Ascending aorta (tissue), 2 donors: ENCODE measurements at regions not wholly inside any gene's neighbourhood (a gene's known extent, or its start where the extent isn't known, plus 50 kb on each side); places are given as distances from the start of the nearest gene placed in this dataset.

Source experiments
- DNase-seq, 2 donors: peaks; one replicate each; pipeline ENCODE4 v3.0.0-alpha.2; 2019; ENCODE audit warnings: low spot score in 2 of 2
- H3K27ac ChIP-seq, 2 donors: fragments of 200-600 bp; sonication (generic); one replicate each; pipeline ENCODE4 v1.5.1; 2016 to 2017; ENCODE audit warnings: mild to moderate bottlenecking in 1 of 2
- H3K27me3 ChIP-seq: fragments of 200-600 bp; sonication (generic); one replicate; pipeline ENCODE4 v1.5.1; 2017
- H3K36me3 ChIP-seq, 2 donors: fragments of 200-600 bp; sonication (generic); one replicate each; pipeline ENCODE4 v1.5.1; 2016
- H3K4me1 ChIP-seq, 2 donors: fragments of 200-600 bp; sonication (generic); one replicate each; pipeline ENCODE4 v1.5.1; 2016 to 2017; ENCODE audit warnings: mild to moderate bottlenecking in 1 of 2
- H3K4me3 ChIP-seq, 2 donors: fragments of 200-600 bp; sonication (generic); one replicate each; pipeline ENCODE4 v1.5.1; 2016 to 2017; ENCODE audit warnings: mild to moderate bottlenecking in 1 of 2
- H3K9me3 ChIP-seq, 2 donors: fragments of 200-600 bp; sonication (generic); one replicate each; pipeline ENCODE4 v1.5.1; 2016
- CTCF ChIP-seq, 3 experiments: fragments of 200-600 bp in 2 of 3; fragments of 450-650 bp in 1 of 3; sonication (generic) in 2 of 3; IDR thresholded peaks; one replicate each; pipeline ENCODE4 v1.5.1; 2016 to 2019; ENCODE audit warnings: antibody characterized with exemption in 3 of 3, mild to moderate bottlenecking in 1 of 3, moderate library complexity in 1 of 3
- intact Hi-C: fragments of 100-400 bp; cut with DNase I; formaldehyde crosslinking; loops from one replicate; pipeline ENCODE4 v1.15.1; 2023

GRCh38 chr4:177740563-177740962 lies 298.3 kb upstream of the AGA start:
- Histone ChIP-seq H3K4me1 (no peaks in the 10 kb centered on the region), H3K27ac (no peak overlapping the region), H3K9me3 (no peaks in the 10 kb centered on the region), H3K27me3 (no peaks in the 10 kb centered on the region), H3K36me3 (no peaks in the 10 kb centered on the region), H3K4me3 (no peak overlapping the region)
- TF ChIP-seq CTCF (IDR thresholded peaks at IDR 0.05): no peak
- intact Hi-C loops: no loop called here
- no peak for DNase-seq

DNA sequence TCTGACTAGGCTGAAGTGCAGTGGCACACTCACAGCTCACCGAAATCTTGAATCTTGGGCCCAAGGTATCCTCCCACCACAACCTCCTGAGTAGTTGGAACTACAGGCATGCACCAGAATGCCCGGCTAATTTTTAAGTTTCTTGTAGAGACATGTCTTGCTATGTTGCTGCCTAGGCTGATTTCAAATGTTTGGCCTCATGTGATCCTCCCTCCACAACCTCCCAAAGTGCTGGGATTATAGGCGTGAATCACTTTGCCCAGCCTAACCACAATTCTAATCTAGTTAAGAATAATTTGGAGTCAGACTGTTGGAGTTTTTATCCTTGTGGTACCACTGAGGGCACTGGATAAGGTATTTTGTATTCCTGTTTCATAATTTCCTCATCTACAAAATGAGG lies 317.5 kb upstream of the AGA start:
- no peak for TF ChIP-seq CTCF (IDR thresholded peaks at IDR 0.05)
- Histone ChIP-seq H3K9me3 (no peaks in the 10 kb centered on the region), H3K27me3 (no peaks in the 10 kb centered on the region), H3K36me3 (no peaks in the 10 kb centered on the region), H3K27ac (no peak overlapping the region), H3K4me1 (no peaks in the 10 kb centered on the region), H3K4me3 (no peak overlapping the region)
- no peak for DNase-seq
- intact Hi-C loops: no loop called here

GRCh38 chr4:177761692-177762091 lies 319.5 kb upstream of the AGA start:
- no peak overlapping the region for H3K4me3 ChIP-seq
- H3K36me3 ChIP-seq: no peaks in the 10 kb centered on the region
- H3K4me1 ChIP-seq: no peaks in the 10 kb centered on the region
- no peaks in the 10 kb centered on the region for H3K27me3 ChIP-seq
- intact Hi-C loops: no loop called here
- no peak for DNase-seq
- no peak overlapping the region for H3K27ac ChIP-seq
- no peak for TF ChIP-seq CTCF (IDR thresholded peaks at IDR 0.05)
- no peaks in the 10 kb centered on the region for H3K9me3 ChIP-seq

GRCh38 chr4:177769155-177769554 lies 326.9 kb upstream of the AGA start:
- intact Hi-C loops: no loop called here
- Histone ChIP-seq H3K27ac (no peak overlapping the region), H3K4me1 (no peaks in the 10 kb centered on the region)

DNA sequence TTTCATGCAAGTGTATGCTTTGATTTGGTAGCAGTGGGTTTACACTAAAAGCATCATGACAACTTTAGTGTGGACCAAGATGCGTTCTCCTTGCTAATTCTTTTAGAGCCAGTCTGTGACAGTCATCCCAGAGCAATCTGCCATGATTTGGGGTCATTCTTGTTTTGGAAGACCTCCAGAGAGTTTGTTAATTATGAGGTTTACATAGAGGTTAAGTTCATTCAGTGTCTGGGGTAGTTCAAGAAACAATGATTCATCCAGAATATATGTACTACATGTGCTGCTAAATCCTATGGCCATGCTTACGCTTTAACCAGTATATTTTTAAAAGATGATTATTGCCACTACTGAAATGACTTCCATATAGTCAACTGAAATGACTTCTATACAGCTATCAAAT lies 328.5 kb upstream of the AGA start:
- no peak overlapping the region for H3K4me3 ChIP-seq
- H3K4me1 ChIP-seq: no peaks in the 10 kb centered on the region
- H3K27me3 ChIP-seq: no peaks in the 10 kb centered on the region
- no peak overlapping the region for H3K27ac ChIP-seq
- no peaks in the 10 kb centered on the region for H3K9me3 ChIP-seq
- intact Hi-C loops: no loop called here
- TF ChIP-seq CTCF (IDR thresholded peaks at IDR 0.05): no peak
- DNase-seq: no peak
- no peaks in the 10 kb centered on the region for H3K36me3 ChIP-seq

More at GRCh38 chr4:177769155-177769554, 326.9 kb upstream of the AGA start:
- H3K27me3 ChIP-seq: no peaks in the 10 kb centered on the region
- no peaks in the 10 kb centered on the region for H3K36me3 ChIP-seq
- no peak for TF ChIP-seq CTCF (IDR thresholded peaks at IDR 0.05)
- H3K4me3 ChIP-seq: no peak overlapping the region
- no peaks in the 10 kb centered on the region for H3K9me3 ChIP-seq
- DNase-seq: no peak

GRCh38 chr4:177771645-177772044 lies 329.4 kb upstream of the AGA start:
- no peaks in the 10 kb centered on the region for H3K27me3 ChIP-seq
- no peak overlapping the region for H3K27ac ChIP-seq
- H3K9me3 ChIP-seq: no peaks in the 10 kb centered on the region
- no peak for DNase-seq
- no peak for TF ChIP-seq CTCF (IDR thresholded peaks at IDR 0.05)
- no peaks in the 10 kb centered on the region for H3K36me3 ChIP-seq
- intact Hi-C loops: no loop called here
- no peaks in the 10 kb centered on the region for H3K4me1 ChIP-seq
- no peak overlapping the region for H3K4me3 ChIP-seq
